NB4 (cell line): ENCODE measurements at regions not wholly inside any gene's neighbourhood (a gene's known extent, or its start where the extent isn't known, plus 50 kb on each side); places are given as distances from the start of the nearest gene placed in this dataset.

Experiments
- DNase-seq: peaks from one replicate; pipeline ENCODE4 v3.0.0; 2010; ENCODE audit warnings: low read depth
- H3K4me3 ChIP-seq: one replicate; pipeline ENCODE4 v1.5.1; 2011; ENCODE audit warnings: mild to moderate bottlenecking, low read depth, low read length, moderate library complexity
- MYC ChIP-seq: IDR thresholded peaks from 2 replicates; pipeline ENCODE4 v1.6.1; 2011; ENCODE audit warnings: low read depth, low read length
- POLR2A ChIP-seq: IDR thresholded peaks from 2 replicates; pipeline ENCODE4 v1.6.1; 2011; ENCODE audit warnings: mild to moderate bottlenecking; ENCODE audit not compliant: insufficient read length; ENCODE audit errors: extremely low read depth
- TF ChIP-seq, protein P1 (sequence below): IDR thresholded peaks from one replicate; pipeline ENCODE4 v1.5.1; 2012; ENCODE audit warnings: low read depth, low read length
- TF ChIP-seq, protein P2 (sequence below): IDR thresholded peaks from 2 replicates; pipeline ENCODE4 v1.6.1; 2011; ENCODE audit warnings: low read depth, low read length

DNA sequence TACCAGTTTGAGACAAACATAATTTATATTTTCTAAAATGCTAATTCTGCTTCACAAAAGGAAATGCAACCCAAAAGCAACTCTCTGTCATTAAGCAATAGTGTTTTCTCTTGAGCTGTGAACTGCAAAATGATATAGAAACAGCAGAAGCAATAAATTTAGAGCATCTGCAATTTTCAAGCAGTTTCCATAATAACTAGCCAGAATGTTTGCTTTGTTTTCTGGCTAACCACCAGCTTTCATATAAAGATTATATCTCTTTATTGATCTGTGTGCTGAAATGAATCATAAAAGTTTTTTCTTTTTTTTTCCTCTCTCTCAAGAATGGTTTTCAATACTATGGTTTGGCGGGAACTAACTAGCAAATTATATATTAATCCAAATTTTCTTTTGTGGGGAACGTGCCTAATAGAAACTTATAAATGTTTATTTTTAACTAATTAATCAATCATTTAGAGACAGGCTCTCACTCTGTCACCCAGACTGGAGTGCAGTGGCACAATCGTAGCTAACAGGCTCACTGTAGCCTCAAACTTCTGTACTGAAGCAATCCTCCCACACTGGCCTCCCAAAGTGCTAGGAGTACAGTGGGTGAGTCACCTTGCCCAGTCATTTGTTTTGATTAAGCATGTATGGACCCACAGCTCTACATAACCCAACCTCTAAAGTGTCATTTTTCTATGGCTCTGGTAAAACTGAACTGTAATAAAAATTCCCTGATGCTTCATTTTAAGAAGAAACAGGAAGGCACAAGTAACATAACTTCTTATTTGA is 830.1 kb upstream of the MGAT4C start:
- H3K4me3 ChIP-seq: no peak overlapping the region
- TF ChIP-seq MYC: no peak
- TF ChIP-seq POLR2A: no peak
- TF ChIP-seq, protein P1, sequence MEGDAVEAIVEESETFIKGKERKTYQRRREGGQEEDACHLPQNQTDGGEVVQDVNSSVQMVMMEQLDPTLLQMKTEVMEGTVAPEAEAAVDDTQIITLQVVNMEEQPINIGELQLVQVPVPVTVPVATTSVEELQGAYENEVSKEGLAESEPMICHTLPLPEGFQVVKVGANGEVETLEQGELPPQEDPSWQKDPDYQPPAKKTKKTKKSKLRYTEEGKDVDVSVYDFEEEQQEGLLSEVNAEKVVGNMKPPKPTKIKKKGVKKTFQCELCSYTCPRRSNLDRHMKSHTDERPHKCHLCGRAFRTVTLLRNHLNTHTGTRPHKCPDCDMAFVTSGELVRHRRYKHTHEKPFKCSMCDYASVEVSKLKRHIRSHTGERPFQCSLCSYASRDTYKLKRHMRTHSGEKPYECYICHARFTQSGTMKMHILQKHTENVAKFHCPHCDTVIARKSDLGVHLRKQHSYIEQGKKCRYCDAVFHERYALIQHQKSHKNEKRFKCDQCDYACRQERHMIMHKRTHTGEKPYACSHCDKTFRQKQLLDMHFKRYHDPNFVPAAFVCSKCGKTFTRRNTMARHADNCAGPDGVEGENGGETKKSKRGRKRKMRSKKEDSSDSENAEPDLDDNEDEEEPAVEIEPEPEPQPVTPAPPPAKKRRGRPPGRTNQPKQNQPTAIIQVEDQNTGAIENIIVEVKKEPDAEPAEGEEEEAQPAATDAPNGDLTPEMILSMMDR: no peak
- TF ChIP-seq, protein P2, sequence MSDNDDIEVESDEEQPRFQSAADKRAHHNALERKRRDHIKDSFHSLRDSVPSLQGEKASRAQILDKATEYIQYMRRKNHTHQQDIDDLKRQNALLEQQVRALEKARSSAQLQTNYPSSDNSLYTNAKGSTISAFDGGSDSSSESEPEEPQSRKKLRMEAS: no peak
- peak; percentile 7 for DNase-seq

DNA sequence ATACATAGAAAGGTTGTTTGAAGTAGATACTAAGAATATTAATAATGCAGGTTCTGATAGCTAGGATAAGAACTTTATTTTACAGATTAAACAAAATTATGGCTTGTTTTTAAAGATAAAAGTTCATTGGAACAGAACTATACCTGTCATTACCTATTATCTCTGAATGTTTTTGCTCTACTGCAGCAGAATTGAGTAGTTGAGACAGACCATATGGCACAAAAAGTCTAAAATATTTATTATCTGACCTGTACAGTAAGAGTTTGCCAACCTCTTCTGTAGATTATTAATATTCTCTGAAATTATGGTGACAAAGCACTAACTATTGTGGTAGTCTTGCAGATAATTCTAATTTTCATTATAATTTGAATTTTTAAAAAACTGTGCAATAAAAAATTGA is 829.1 kb upstream of the MGAT4C start:
- DNase-seq: no peak
- TF ChIP-seq POLR2A: no peak
- TF ChIP-seq MYC: no peak
- TF ChIP-seq, protein P2: no peak
- TF ChIP-seq, protein P1: no peak
- no peak overlapping the region for H3K4me3 ChIP-seq

DNA sequence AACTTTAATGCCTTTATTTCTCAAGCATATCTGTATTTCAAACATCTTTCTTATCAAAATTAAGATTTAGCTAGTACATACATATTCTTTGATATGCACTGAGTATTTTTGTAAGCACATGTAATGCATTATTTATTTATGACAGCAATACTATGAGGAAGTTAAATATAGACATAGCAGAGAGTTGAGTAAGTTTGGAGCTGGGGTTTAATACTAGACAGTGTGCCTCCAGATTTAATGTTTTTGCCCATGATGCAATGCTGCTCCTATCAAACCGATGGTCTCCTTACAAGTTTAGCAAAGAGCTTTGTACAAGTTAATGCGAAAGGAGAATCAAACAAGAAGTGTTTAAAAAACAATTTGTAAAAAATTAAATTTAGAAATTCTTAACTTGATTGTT is 826.6 kb upstream of the MGAT4C start:
- no peak for DNase-seq
- TF ChIP-seq POLR2A: no peak
- TF ChIP-seq, protein P2: no peak
- H3K4me3 ChIP-seq: no peak overlapping the region

DNA sequence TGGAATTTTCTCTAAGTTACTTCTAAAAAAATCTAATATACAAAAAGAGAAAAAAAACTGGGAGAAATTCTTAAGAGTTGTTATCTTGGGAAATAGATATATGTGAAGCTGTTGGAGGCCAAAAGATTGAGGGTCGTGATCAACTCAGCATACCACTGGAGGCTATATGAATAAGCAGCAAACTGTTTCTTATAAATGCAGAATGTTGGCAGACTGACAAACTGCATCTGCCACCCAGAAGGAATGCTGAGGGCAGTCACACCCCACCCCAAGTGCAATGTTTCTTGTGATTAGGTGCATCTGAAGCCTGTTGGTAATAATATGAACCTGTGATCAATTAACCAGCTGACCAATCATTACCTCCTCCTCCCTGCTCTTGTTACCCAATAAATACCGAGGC is 818.6 kb upstream of the MGAT4C start:
- DNase-seq: no peak
- TF ChIP-seq POLR2A: no peak
- TF ChIP-seq MYC: no peak
- TF ChIP-seq, protein P1: no peak
- TF ChIP-seq, protein P2: no peak
- H3K4me3 ChIP-seq: no peak overlapping the region

DNA sequence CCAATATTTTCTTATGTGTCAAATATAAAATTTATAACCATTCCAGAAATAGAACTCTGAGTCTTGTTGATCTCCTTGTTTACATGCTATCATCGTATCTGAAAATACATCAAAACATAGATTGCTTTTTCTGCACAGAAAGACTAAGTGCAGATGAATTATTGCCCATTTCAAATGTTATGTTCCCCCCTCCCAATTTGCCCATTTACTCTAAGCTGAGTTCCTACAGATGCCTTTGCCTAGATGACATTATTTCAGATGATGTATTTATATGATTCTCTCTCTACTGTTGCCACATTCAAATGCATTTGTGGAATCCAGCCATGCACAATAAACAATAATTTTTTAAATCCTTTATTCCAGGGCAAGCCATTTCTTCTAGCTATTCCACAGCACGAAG is 810.1 kb upstream of the MGAT4C start:
- TF ChIP-seq POLR2A (no peak), MYC (no peak)
- TF ChIP-seq, protein P1: no peak
- TF ChIP-seq, protein P2: no peak
- no peak for DNase-seq

DNA sequence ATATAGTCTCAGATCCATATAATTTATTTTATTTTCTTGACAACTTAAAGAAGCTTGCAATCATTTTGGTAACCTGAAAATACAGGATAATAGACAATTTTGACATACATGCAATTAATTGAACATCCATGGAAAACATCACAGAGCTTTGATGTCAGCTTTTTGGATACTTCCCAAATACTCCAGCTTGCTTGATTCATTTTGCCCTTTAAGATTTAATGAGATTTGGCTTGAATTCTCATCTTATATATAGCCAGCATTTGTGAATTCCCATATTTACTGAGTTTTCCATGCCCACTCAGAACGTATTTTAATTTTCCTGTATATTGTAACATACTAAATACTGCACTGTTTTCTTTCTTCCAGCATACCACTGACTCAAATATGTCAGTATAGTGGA is 803.0 kb upstream of the MGAT4C start:
- TF ChIP-seq, protein P1: no peak
- TF ChIP-seq MYC (no peak), POLR2A (no peak)
- TF ChIP-seq, protein P2: no peak
- DNase-seq: no peak

More for the DNA sequence above, 810.1 kb upstream of the MGAT4C start:
- H3K4me3 ChIP-seq: no peak overlapping the region

More for the DNA sequence above, 803.0 kb upstream of the MGAT4C start:
- H3K4me3 ChIP-seq: no peak overlapping the region
